Ectodermal cell (in vitro differentiated cells): ENCODE measurements at regions not wholly inside any gene's neighbourhood (a gene's known extent, or its start where the extent isn't known, plus 50 kb on each side); places are given as distances from the start of the nearest gene placed in this dataset.

Experiments
- H3K27ac ChIP-seq: 2 replicates; pipeline ENCODE4 v1.7.0; 2013; ENCODE audit warnings: mild to moderate bottlenecking, low read depth, low read length; ENCODE audit not compliant: insufficient read depth, poor library complexity, severe bottlenecking
- H3K27me3 ChIP-seq: 2 replicates; pipeline ENCODE4 v1.7.0; 2013; ENCODE audit warnings: mild to moderate bottlenecking, low read length; ENCODE audit not compliant: insufficient read depth, control insufficient read depth, poor library complexity, severe bottlenecking
- H3K36me3 ChIP-seq: one replicate; pipeline ENCODE4 v1.7.0; 2013; ENCODE audit warnings: low read length; ENCODE audit not compliant: control insufficient read depth, insufficient read depth
- H3K4me1 ChIP-seq: one replicate; pipeline ENCODE4 v1.7.0; 2013; ENCODE audit warnings: low read length; ENCODE audit not compliant: control insufficient read depth, insufficient read depth
- H3K4me3 ChIP-seq: 2 replicates; pipeline ENCODE4 v1.7.0; 2013; ENCODE audit warnings: low read depth, low read length, control low read depth; ENCODE audit not compliant: insufficient read depth
- H3K9me3 ChIP-seq: 2 replicates; pipeline ENCODE4 v1.7.0; 2013; ENCODE audit warnings: mild to moderate bottlenecking, low read length, moderate library complexity; ENCODE audit not compliant: control insufficient read depth
- WGBS, 2 experiments: methylation state at CpG; one replicate each; pipeline ENCODE4 v1.1.7; 2013; ENCODE audit warnings: missing lambda C conversion rate in 2 of 2; 5-methylcytosine and 5-hydroxymethylcytosine counted together

- no peaks in the 10 kb centered on the region for H3K9me3 ChIP-seq
- WGBS, 2 experiments = 46 to 48% methylated on average over 13 of the region's 13 CpGs
- peak overlapping the region; percentile 39 for H3K4me3 ChIP-seq
- H3K27me3 ChIP-seq = peaks cover 63% of the 10 kb centered on the region
- H3K4me1 ChIP-seq = peaks cover 11% of the 10 kb centered on the region
- no peak overlapping the region for H3K27ac ChIP-seq
- H3K36me3 ChIP-seq = no peaks in the 10 kb centered on the region
These were observed 144.9 kb downstream of the ERCC6L2 start for GRCh38 chr9:96020300-96020791.
